HPDE6-E6E7 (cell line): ENCODE measurements at regions not wholly inside any gene's neighbourhood (a gene's known extent, or its start where the extent isn't known, plus 50 kb on each side); places are given as distances from the start of the nearest gene placed in this dataset.

Source experiments
- DNase-seq: peaks from one replicate; pipeline ENCODE4 v3.0.0; 2011; ENCODE audit warnings: missing footprints; ENCODE audit errors: extremely low spot score

- DNase-seq = no peak
These were observed 286.8 kb upstream of the PBX1 start for GRCh38 chr1:164272156-164272555.

- DNase-seq = no peak
These were observed 262.8 kb upstream of the PBX1 start for GRCh38 chr1:164296172-164296571.

GRCh38 chr1:164308101-164308500 is 250.9 kb upstream of the PBX1 start:
- DNase-seq = no peak

- DNase-seq = no peak
These were observed 248.8 kb upstream of the PBX1 start for GRCh38 chr1:164310166-164310565.

- DNase-seq = no peak
These were observed 247.6 kb upstream of the PBX1 start for GRCh38 chr1:164311377-164311776.

- DNase-seq = no peak
These were observed 237.9 kb upstream of the PBX1 start for GRCh38 chr1:164320790-164321731.

GRCh38 chr1:164325786-164326185 is 233.2 kb upstream of the PBX1 start:
- DNase-seq = no peak

- no peak for DNase-seq
These were observed 225.6 kb upstream of the PBX1 start for GRCh38 chr1:164333387-164333786.

GRCh38 chr1:164337394-164337793 is 221.6 kb upstream of the PBX1 start:
- DNase-seq = no peak

GRCh38 chr1:164337885-164338284 is 221.1 kb upstream of the PBX1 start:
- DNase-seq = no peak

GRCh38 chr1:164343189-164343588 is 215.8 kb upstream of the PBX1 start:
- DNase-seq = no peak

GRCh38 chr1:164347980-164348379 is 211.0 kb upstream of the PBX1 start:
- DNase-seq = no peak

GRCh38 chr1:164356511-164356910 is 202.5 kb upstream of the PBX1 start:
- DNase-seq = no peak

- no peak for DNase-seq
These were observed 198.7 kb upstream of the PBX1 start for GRCh38 chr1:164360265-164360664.

GRCh38 chr1:164361927-164362326 is 197.1 kb upstream of the PBX1 start:
- DNase-seq = no peak

GRCh38 chr1:164363980-164364379 is 195.0 kb upstream of the PBX1 start:
- DNase-seq = no peak

GRCh38 chr1:164366014-164366413 is 193.0 kb upstream of the PBX1 start:
- no peak for DNase-seq

GRCh38 chr1:164369698-164370365 is 189.2 kb upstream of the PBX1 start:
- DNase-seq = no peak

GRCh38 chr1:164380893-164381292 is 178.1 kb upstream of the PBX1 start:
- no peak for DNase-seq

- DNase-seq = no peak
These were observed 176.6 kb upstream of the PBX1 start for GRCh38 chr1:164382384-164382783.

GRCh38 chr1:164384262-164384661 is 174.7 kb upstream of the PBX1 start:
- no peak for DNase-seq

GRCh38 chr1:164417016-164417704 is 141.8 kb upstream of the PBX1 start:
- no peak for DNase-seq
